SK-N-SH (cell line): ENCODE measurements at regions not wholly inside any gene's neighbourhood (a gene's known extent, or its start where the extent isn't known, plus 50 kb on each side); places are given as distances from the start of the nearest gene placed in this dataset.

Experiments used
- CTCF ChIA-PET: fragments of 300-600, 350-600 bp; formaldehyde crosslinking; extraction: SDS; loops from one replicate; lab custom pipeline; 2021; lab: Yijun Ruan, JAX
- POLR2A ChIA-PET: fragments of 350-600 bp; sonication (Branson Sonifier 250); formaldehyde crosslinking; extraction: SDS; loops from one replicate; lab custom pipeline; 2020; ENCODE audit warnings: antibody characterized with exemption, inconsistent platforms; lab: Yijun Ruan, JAX
- DNase-seq: peaks from one replicate; pipeline ENCODE4 v3.0.0; 2012
- H2AFZ ChIP-seq: fragments of 200-600 bp; sonication (generic); 2 replicates; pipeline ENCODE4 v1.8.1; 2016; ENCODE audit warnings: antibody characterized with exemption, mild to moderate bottlenecking, low read depth
- H3F3A ChIP-seq: fragments of 200-600 bp; sonication (generic); replicated peaks from 2 replicates; pipeline ENCODE3; 2016; ENCODE audit warnings: antibody characterized with exemption, mild to moderate bottlenecking; ENCODE audit not compliant: insufficient read depth
- H3K27ac ChIP-seq, 2 experiments: fragments of 200-500 bp in 1 of 2; fragments of 200-600 bp in 1 of 2; sonication (Bioruptor generic) in 1 of 2; sonication (generic), shearing (Covaris generic) in 1 of 2; 2 replicates each; pipeline versions ENCODE4 v1.5.1 to v1.6.1; 2014 to 2016; ENCODE audit warnings: low read depth in 2 of 2, inconsistent platforms in 1 of 2, low read length in 1 of 2, mild to moderate bottlenecking in 1 of 2, mixed read lengths in 1 of 2
- H3K27me3 ChIP-seq: fragments of 200-600 bp; sonication (generic), shearing (Covaris generic); 2 replicates; pipeline ENCODE4 v1.6.1; 2016; ENCODE audit warnings: mixed run types; ENCODE audit not compliant: insufficient read depth
- H3K36me3 ChIP-seq, 2 experiments: fragments of 200-500 bp in 1 of 2; fragments of 200-600 bp in 1 of 2; sonication (Bioruptor generic) in 1 of 2; sonication (generic) in 1 of 2; replicated peaks in 1 of 2; 2 replicates each; pipeline versions ENCODE3 to v1.5.1; 2014 to 2016; ENCODE audit warnings: low read length in 1 of 2, mild to moderate bottlenecking in 1 of 2; ENCODE audit not compliant: insufficient read depth in 2 of 2, control insufficient read depth in 1 of 2
- H3K4me1 ChIP-seq, 2 experiments: fragments of 200-500 bp in 1 of 2; fragments of 200-600 bp in 1 of 2; sonication (Bioruptor generic) in 1 of 2; sonication (generic), shearing (Covaris generic) in 1 of 2; 2 replicates each; pipeline versions ENCODE4 v1.5.1 to v1.6.1; 2014 to 2016; ENCODE audit warnings: low read depth in 1 of 2, low read length in 1 of 2, mixed run types in 1 of 2; ENCODE audit not compliant: insufficient read depth in 2 of 2, control insufficient read depth in 1 of 2
- H3K4me2 ChIP-seq: fragments of 200-600 bp; sonication (generic), shearing (Covaris generic); 2 replicates; pipeline ENCODE4 v1.6.1; 2017; ENCODE audit warnings: mixed run types
- H3K4me3 ChIP-seq, 2 experiments: fragments of 200-500 bp in 1 of 2; fragments of 200-600 bp in 1 of 2; sonication (Bioruptor generic) in 1 of 2; sonication (generic), shearing (Covaris generic) in 1 of 2; 2 replicates each; pipeline versions ENCODE4 v1.5.1 to v1.8.1; 2014 to 2016; ENCODE audit warnings: low read depth in 2 of 2, inconsistent platforms in 1 of 2, low read length in 1 of 2, mild to moderate bottlenecking in 1 of 2, mixed read lengths in 1 of 2, moderate library complexity in 1 of 2
- H3K79me2 ChIP-seq: fragments of 200-600 bp; sonication (generic); 2 replicates; pipeline ENCODE4 v1.8.1; 2017; ENCODE audit warnings: mild to moderate bottlenecking; ENCODE audit not compliant: insufficient read depth
- H3K9ac ChIP-seq: fragments of 200-600 bp; sonication (generic); 2 replicates; pipeline ENCODE4 v1.6.1; 2017; ENCODE audit warnings: mixed run types
- H3K9me2 ChIP-seq: fragments of 200-600 bp; sonication (generic); 2 replicates; pipeline ENCODE4 v1.6.1; 2017; ENCODE audit warnings: mixed run types
- H3K9me3 ChIP-seq: fragments of 200-600 bp; sonication (generic); 2 replicates; pipeline ENCODE4 v1.6.1; 2017; ENCODE audit warnings: mixed run types, mild to moderate bottlenecking, moderate library complexity
- H4K20me1 ChIP-seq: fragments of 200-600 bp; sonication (generic); 2 replicates; pipeline ENCODE4 v1.6.1; 2017; ENCODE audit warnings: mild to moderate bottlenecking, mixed run types; ENCODE audit not compliant: insufficient read depth
- ELF1 ChIP-seq: IDR thresholded peaks from 2 replicates; pipeline ENCODE4 v1.4.0; 2012
- EZH2phosphoT487 ChIP-seq: fragments of 200-600 bp; sonication (generic); IDR thresholded peaks from 2 replicates; pipeline ENCODE4 v1.6.1; 2017; ENCODE audit warnings: low read depth, mixed run types, mild to moderate bottlenecking, antibody characterized with exemption, moderate library complexity, borderline replicate concordance
- MEF2A ChIP-seq: IDR thresholded peaks from 2 replicates; pipeline ENCODE4 v1.4.0; 2012; ENCODE audit warnings: low read depth, borderline replicate concordance
- MXI1 ChIP-seq: IDR thresholded peaks from 2 replicates; pipeline ENCODE4 v1.6.1; 2012; ENCODE audit warnings: mild to moderate bottlenecking, low read depth, low read length, improper control_type of control experiment
- NRF1 ChIP-seq: IDR thresholded peaks from 2 replicates; pipeline ENCODE4 v1.6.1; 2012; ENCODE audit warnings: low read depth, mild to moderate bottlenecking, low read length
- REST ChIP-seq: IDR thresholded peaks from 2 replicates; pipeline ENCODE4 v1.6.1; 2012; ENCODE audit warnings: mild to moderate bottlenecking, low read depth, low read length, moderate library complexity
- RFX5 ChIP-seq: IDR thresholded peaks from 2 replicates; pipeline ENCODE4 v1.6.1; 2012; ENCODE audit warnings: mild to moderate bottlenecking, improper control_type of control experiment, low read length
- RXRA ChIP-seq: IDR thresholded peaks from 2 replicates; pipeline ENCODE4 v1.4.0; 2012; ENCODE audit warnings: low read depth, mild to moderate bottlenecking, borderline replicate concordance
- TAF1 ChIP-seq: IDR thresholded peaks from 2 replicates; pipeline ENCODE4 v1.6.1; 2012; ENCODE audit warnings: low read depth, mild to moderate bottlenecking, low read length, moderate library complexity, borderline replicate concordance
- TCF12 ChIP-seq: IDR thresholded peaks from 2 replicates; pipeline ENCODE4 v1.4.0; 2012
- WGBS: methylation state at CpG from one replicate; pipeline ENCODE4 v1.1.6; 2017; ENCODE audit warnings: low lambda C conversion rate; 5-methylcytosine and 5-hydroxymethylcytosine counted together
- TF ChIP-seq, protein P1 (sequence below): IDR thresholded peaks from 2 replicates; pipeline ENCODE4 v1.4.0; 2012; ENCODE audit warnings: low read depth, borderline replicate concordance
- TF ChIP-seq, protein P2 (sequence below): fragments of 150-350 bp; IDR thresholded peaks from 2 replicates; pipeline ENCODE4 v1.6.1; 2016; ENCODE audit warnings: mild to moderate bottlenecking, low read depth, low read length
- TF ChIP-seq, protein P3 (sequence below): IDR thresholded peaks from 2 replicates; pipeline ENCODE4 v1.4.0; 2012; ENCODE audit warnings: low read depth, borderline replicate concordance

DNA sequence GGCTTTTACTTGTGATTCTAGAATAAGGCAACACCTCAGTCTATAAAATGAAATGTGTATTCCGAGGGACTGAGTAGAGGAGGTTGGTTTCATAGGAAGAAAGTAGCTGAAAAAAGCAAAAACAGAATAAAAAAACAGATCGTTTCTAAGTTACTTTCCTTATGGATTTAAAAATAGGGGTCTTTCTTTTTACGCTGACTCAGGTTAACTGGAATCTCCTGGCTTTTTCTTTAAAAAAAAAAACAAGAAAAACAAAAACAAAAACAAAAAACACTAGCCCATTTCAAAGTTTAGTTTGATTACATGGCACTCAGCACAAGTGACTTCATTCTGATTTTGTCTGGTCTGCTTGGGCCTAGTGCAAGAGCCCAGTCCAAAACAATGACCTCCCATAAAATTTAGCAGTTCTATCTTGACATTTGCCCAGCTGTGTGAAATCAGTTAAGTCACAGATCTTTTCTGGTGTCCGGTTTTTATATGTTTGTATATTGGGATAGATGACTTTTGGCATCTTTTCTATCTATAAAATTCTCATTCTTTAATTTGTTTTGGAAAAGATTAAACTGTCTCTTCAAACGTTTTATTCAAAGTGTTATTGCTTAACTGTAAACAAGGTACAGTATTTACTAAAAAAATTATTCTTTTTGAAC lies 222.7 kb upstream of the HTR2C start (continued):
- no peak for TF ChIP-seq RXRA

DNA sequence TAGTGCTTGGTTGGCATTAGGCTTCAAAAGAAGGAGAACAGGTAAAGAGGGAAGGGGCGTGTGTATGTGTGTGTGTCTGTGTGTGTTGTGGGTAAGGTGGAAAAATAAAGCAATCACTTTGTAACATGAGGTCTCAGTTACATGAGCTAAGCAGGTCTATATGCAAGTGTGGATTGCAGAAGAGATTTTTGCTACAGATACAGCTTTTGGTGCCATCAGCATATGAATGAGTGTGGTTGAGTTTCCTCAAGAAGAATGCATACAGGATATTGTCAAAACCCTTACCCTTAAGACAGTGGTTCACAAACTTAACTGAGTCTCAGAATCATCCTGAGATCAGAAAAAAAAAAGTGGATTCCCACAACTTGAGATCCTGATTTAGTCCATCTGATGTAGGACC lies 220.5 kb upstream of the HTR2C start:
- Histone ChIP-seq H3K9me3 (no peaks in the 10 kb centered on the region), H3K4me2 (no peak overlapping the region), H3K27ac (no peak overlapping the region), H3K4me3 (no peak overlapping the region), H3K9me2 (no peaks in the 10 kb centered on the region), H3K36me3 (no peaks in the 10 kb centered on the region), H4K20me1 (no peaks in the 10 kb centered on the region), H3K4me1 (no peaks in the 10 kb centered on the region), H3K27me3 (no peaks in the 10 kb centered on the region), H3F3A (no peaks in the 10 kb centered on the region), H2AFZ (no peak overlapping the region), H3K9ac (no peak overlapping the region), H3K79me2 (no peaks in the 10 kb centered on the region)
- ChIA-PET POLR2A (no interaction called here), CTCF (no interaction called here)
- no peak for DNase-seq
- 27% methylated on average over 1 of the region's 1 CpG for WGBS
- TF ChIP-seq NRF1 (no peak), MXI1 (no peak), REST (no peak), ELF1 (no peak), EZH2phosphoT487 (no peak), MEF2A (no peak), RFX5 (no peak), TCF12 (no peak), TAF1 (no peak)
- TF ChIP-seq, protein P1, sequence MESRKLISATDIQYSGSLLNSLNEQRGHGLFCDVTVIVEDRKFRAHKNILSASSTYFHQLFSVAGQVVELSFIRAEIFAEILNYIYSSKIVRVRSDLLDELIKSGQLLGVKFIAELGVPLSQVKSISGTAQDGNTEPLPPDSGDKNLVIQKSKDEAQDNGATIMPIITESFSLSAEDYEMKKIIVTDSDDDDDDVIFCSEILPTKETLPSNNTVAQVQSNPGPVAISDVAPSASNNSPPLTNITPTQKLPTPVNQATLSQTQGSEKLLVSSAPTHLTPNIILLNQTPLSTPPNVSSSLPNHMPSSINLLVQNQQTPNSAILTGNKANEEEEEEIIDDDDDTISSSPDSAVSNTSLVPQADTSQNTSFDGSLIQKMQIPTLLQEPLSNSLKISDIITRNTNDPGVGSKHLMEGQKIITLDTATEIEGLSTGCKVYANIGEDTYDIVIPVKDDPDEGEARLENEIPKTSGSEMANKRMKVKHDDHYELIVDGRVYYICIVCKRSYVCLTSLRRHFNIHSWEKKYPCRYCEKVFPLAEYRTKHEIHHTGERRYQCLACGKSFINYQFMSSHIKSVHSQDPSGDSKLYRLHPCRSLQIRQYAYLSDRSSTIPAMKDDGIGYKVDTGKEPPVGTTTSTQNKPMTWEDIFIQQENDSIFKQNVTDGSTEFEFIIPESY = no peak
- TF ChIP-seq, protein P2, sequence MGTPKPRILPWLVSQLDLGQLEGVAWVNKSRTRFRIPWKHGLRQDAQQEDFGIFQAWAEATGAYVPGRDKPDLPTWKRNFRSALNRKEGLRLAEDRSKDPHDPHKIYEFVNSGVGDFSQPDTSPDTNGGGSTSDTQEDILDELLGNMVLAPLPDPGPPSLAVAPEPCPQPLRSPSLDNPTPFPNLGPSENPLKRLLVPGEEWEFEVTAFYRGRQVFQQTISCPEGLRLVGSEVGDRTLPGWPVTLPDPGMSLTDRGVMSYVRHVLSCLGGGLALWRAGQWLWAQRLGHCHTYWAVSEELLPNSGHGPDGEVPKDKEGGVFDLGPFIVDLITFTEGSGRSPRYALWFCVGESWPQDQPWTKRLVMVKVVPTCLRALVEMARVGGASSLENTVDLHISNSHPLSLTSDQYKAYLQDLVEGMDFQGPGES = no peak
- TF ChIP-seq, protein P3, sequence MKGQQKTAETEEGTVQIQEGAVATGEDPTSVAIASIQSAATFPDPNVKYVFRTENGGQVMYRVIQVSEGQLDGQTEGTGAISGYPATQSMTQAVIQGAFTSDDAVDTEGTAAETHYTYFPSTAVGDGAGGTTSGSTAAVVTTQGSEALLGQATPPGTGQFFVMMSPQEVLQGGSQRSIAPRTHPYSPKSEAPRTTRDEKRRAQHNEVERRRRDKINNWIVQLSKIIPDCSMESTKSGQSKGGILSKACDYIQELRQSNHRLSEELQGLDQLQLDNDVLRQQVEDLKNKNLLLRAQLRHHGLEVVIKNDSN = no peak
